ENCODE measurements at regions not wholly inside any gene's neighbourhood (a gene's known extent, or its start where the extent isn't known, plus 50 kb on each side); places are given as distances from the start of the nearest gene placed in this dataset.

DNA sequence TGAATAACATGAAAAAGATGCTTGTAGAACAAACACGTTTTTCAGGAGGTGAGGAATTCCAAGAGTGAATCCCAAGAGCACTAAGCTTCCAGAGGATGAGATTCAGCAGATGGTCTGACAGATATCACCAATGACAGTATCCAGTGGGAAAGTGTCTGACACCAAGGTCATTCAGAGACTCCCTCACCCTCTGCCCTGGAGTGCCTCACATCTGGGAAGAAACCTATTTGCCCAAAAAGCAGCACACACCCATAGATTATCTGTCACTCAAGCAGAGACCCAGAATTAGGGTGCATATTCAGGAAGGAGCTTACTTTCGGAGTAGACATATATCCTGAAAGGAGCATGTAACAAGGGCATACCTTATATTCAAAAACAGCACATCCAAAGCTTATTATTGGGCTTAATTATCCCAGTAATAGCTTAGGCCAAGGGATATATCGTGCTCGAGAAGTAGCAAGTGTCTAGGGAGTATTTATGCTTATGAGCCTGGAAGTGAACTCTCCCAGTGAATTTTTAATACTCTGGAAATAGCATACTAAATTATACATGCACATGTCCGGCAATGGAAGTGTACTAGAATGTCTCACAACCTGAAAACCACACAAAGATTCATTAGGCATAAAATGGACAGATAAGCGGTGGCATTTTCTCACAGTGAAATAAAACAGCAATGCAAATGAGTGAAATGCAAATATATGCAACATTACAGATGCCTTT is 998.1 kb upstream of the TMEM132C start:
- no peak for DNase-seq (ENCODE audit: low spot score)

DNA sequence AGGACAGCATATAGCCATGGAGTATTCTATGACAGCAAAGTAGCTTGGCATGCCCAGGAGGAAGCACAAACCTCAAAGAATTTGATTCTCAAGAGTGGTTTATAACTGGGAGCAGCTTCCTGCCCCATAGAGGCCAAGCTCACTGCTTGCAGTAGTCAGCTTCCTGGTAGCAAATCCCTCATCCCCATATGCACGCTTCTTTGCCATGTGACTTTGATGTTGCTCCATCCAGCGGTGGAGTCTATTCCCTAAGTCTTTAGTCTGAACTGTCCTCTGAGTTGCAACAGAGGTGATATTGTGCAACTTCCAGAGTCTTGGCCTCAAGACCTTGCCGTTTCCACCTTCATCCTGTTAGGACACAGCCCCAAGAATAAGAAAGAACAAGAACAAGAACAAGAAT is 996.8 kb upstream of the TMEM132C start:
- no peak for DNase-seq (ENCODE audit: low spot score)

DNA sequence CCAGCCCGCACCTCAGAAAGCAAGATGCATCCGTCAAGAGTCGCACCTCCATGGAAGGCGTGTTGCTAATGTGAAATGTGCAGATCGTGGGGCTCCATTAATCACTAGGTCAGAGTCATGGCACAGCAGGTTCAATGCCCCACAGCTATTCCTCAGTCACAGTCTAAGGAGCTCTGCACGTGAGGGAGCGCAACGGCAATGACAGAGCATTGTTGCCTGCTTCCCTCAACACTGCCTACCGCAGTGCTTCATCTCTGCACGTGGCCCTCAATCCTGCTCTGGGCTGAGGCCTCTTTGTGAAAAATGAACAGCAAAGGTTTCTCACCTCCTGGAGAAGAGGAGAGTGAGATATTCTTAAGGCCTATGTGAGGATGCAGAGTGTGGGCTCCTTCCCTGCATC is 995.2 kb upstream of the TMEM132C start:
- no peak for DNase-seq (ENCODE audit: low spot score)

DNA sequence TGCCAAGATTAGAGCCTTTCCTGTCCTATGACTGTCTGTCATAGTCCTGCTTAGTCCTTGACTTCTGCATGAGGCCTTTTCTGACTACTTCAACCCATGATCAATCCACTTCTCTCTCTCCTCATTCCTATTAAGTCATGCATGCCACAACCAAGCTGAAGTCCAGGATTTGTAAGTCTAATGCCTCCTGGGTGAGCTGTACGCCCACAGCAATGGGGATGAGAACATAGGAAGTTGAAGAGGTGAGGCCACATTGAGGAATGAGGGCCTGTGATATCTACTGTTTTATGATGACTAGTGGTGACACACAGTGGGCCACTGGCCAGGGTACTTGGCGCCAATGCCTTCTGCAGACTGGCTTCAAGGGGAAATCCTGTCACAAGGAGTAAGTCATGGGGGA is 994.1 kb upstream of the TMEM132C start:
- DNase-seq (ENCODE audit: low spot score) = peak; percentile 24

DNA sequence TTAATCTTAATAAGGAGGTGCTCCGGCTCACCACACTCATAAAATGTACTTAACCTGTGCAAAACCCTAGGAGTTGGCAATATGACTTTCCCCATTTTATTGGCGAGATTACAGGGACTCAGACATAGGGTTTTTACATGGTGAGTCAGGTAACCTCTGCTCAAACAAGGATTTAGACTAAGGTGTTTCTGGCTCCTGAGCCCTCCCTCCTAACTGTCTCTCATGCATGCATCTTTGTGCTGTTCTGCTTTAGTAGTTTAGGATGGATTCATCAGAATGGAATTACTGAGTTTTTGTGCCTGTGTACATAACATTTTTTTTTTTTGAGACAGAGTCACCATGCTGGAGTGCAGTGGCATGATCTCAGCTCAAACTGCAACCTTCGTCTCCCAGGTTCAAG is 993.3 kb upstream of the TMEM132C start:
- no peak for DNase-seq (ENCODE audit: low spot score)

DNA sequence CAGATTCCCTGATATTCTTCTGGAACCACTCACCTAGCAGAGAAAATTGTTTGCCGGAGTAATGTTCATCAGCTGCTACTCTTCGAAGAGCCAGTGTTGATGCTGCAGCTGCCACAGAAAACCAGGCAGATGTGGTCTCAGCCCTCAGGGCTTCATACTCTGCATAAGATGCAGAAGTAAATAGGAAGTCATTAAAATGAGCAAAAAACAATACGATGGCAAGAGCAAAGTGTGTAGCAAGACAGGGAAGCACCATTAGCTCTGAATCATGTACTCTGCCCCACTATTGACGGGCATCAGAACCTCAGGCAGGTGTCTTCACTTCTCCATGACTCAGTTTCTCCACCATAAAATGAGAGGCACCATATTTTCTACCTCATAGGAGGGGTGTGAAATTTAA is 991.6 kb upstream of the TMEM132C start:
- DNase-seq (ENCODE audit: low spot score) = no peak

DNA sequence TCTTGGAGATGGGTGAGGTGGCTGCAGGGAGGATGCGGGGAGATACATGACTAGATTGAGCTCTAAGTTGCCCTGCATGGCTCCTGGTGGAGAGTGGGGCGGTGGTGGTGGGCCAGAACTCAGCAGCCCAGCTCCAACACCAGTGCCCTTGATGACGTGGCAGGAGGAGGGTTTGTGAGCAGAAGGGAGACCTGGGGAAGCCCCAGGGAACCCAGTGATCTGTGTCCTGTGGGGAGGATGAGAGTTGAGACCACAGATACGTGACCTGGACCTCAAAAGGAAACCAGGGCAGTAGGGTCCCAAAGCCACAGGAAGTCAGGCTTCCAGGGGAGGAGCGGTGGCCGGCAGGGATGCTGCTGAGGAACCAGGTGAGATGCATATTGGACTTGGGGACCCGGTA is 989.1 kb upstream of the TMEM132C start:
- DNase-seq (ENCODE audit: low spot score) = no peak

DNA sequence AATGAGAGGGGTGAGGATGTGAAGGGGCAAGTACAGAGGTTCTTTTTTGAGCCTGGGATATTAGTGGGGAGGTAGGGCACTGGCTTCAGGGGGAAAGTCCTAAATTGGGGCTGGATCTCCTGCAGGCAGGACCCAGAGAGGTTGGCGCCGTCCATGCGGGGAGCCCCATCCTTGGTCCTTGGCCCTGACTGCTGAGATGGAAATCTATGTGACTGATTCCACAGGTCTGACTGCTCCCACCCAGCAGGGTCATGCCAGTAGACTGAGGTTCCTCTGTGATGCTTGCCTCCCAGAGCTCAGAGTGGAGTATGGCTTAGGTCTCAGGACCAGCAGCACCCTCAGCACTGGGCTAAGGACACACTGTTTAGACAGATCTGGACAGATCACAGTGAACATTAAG is 988.6 kb upstream of the TMEM132C start:
- no peak for DNase-seq (ENCODE audit: low spot score)

DNA sequence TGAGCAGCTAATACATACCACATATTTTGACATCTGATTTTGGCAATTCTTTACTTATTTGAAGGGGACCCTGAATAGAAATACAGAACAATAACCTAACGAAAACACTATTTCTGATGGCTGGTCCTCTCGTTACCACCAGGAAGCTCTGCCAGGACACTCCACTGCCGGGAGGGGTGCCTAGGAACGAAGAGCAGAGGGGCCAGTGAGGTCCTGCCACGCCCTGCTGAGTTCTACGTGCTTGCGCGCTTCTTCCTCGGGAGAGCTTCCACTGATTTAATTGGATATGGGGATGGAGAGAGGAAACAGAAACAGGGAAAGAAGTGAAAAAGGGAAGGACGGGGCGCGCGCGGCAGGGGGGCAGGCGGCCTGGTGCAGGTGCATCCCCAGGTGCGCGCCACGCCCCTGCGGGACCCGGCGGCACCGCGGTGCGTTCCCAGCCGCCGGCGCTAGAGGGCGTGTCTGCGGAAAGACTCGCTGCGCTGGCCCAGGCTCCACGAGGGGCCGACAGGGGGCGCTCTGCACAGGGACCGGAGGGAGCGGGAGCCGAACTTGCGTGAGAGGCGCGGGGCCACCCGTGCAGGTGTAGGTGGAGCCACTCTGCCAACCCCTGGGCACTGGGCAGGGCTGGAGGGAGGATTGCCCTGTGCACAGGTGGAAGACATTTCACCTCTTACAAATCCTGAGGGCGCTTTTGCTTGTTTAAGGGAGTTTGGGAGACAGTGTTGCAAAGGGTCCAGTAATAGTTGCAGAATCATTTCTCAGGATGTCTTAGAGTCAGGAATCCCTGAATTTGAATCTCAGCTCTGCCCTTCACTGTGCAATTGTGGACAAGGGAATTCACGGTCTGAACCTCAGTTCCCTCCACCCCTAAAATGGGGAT is 986.3 kb upstream of the TMEM132C start:
- DNase-seq (ENCODE audit: low spot score) = no peak

DNA sequence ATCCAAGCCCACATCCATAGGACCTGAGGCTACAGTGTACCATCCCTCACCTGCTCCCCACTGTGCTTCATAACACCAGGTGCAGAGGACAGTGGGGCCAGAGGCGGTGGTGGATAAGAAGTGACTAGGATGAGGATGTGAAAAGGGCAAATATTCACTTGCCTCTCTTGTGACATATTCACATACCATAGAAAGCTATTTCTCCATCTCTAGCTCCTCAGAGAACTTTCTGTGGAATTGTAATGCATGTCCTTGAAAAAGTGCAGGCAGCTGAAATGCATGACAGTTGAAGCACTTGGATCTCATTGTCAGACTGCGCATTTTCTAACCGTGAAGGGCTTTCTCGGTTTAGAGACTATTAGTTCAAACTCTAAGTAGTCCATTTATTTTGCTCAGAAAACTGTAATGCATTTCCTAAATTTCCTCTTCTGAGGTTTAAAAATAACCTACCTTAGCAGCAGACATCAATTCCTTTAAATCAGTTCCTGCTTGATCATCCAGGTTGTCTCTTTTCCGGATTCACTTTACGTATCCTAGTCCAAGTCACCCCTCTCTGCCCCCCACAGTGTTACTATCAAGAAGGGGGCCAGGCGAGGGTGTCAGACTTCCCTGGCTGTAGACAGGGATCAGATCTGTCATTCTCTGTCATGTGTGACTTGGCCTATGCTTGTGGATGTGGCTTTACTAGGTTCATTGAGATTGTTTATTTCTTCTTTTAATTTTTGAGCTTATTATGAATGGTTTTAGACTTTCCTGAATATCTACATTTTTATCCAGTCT is 984.0 kb upstream of the TMEM132C start:
- no peak for DNase-seq (ENCODE audit: low spot score)

DNA sequence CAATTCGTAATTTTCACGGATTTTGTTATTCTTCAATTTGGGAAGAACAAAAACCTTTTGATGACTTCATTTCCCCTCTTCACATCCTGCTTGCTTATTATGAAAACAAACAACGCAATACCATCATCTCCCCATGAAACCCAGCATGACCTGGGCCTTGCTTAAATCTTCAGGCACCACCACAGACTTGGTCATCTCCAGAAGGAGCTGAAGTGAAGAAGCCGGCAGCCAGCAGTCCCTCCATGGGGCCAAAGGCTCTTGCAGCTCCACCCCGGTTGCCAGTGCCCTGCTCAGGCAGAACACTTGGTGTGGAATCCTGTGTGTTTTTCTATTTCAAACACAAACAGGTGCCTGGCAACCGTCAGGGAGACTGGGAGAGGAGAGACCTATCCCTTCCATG is 982.9 kb upstream of the TMEM132C start:
- DNase-seq (ENCODE audit: low spot score) = no peak

DNA sequence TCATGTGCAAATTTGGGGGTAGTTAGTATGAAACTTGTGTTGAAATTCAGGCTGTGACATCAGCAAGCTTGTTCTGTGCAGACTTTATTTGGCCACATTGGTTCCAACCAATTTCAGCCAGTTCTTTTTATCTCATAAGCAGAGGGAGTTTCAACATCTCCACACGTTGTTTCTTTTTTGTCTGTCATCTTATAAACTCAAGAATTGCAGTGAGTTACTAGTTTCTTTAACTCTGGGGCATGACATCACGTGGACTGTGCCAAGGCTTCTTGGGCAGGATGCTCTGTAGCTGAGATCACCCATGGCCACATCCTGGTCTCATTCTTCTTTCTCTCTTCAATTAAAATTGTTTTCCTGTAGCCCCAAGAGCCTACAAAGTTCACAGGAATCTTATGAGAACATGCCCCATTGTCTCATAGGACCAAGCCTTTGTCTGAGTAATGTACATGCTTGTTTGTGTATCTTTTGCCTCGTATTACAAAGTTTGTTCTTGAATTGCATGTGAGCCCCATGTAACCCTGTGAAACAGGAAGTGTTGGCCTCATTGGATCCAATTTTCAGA is 982.0 kb upstream of the TMEM132C start:
- peak; percentile 23 for DNase-seq (ENCODE audit: low spot score)

DNA sequence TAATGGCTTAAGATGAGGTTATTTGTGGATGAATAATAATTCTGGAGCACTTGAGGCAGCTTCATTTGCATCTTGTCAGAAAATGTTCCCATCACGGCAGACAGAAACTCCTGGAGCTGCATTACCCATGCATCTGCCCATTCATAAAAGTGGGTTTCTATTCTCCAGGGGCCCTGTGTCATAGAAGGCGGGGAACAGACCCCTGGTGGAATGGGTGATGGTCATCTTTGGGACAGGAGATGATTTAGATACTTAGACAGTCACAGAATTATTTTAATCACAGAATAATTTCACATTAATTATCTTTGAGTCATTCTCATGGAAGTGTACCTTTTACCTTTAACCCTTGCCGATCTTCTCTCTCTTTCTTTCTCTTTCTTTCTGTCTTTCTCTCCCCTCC is 980.7 kb upstream of the TMEM132C start:
- no peak for DNase-seq (ENCODE audit: low spot score)

DNA sequence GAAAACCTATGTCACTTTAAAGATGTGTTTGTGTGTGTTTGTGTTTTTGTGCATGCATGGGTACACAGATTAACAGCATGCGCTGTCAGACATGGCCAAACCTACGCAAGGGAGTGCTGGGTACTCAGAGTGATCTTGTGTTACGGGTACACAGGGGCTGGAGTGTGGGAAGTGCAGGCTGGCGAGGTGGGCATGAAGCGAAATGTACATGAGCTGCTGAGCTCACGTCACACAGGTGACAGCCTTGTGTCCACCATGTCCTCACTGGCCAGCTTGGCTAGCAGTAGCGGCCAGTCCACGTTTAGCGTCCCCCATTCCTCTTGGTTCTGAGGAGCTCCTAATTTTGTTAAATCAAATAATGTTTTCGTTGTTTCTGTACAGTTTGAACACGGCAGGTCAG is 979.7 kb upstream of the TMEM132C start:
- DNase-seq (ENCODE audit: low spot score) = no peak

DNA sequence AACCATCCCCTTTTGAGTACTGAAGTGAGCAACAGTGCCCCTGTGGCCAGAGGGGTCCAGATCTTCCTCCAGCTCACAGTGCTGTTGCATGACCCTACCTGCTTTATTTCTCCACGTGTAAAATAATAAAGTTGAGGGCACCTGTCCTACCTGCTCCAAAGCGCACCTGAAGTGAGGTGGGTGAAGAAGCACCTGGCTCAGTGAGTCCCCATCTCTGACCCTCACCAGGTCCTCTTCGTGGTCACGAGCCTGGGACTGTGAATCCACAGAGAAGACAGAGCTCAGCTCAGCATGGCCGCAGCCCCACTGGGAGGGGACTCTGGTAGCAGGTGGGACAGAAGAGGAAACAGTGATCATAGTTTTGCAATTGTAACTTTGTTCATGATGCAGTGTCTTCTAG is 976.7 kb upstream of the TMEM132C start:
- no peak for DNase-seq (ENCODE audit: low spot score)

DNA sequence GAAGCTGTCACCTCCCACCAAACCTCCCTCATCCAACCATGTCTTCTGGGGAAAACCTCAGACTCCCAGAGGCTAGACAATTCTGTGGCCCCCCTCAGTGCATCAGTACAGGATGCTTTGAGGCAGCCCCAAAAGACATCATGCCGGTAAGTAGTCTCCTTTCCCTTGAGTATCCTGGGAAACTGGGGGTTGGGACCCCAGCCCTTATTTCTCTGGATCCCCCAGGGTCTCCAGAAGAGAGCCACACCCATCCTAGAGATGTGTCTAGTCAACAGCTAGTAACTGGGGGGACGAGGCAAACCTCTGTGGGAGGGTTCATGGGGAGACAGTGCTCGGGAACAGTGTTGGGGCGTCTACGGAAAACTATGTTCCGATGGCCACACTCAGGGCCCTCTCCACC is 974.2 kb upstream of the TMEM132C start:
- no peak for DNase-seq (ENCODE audit: low spot score)

DNA sequence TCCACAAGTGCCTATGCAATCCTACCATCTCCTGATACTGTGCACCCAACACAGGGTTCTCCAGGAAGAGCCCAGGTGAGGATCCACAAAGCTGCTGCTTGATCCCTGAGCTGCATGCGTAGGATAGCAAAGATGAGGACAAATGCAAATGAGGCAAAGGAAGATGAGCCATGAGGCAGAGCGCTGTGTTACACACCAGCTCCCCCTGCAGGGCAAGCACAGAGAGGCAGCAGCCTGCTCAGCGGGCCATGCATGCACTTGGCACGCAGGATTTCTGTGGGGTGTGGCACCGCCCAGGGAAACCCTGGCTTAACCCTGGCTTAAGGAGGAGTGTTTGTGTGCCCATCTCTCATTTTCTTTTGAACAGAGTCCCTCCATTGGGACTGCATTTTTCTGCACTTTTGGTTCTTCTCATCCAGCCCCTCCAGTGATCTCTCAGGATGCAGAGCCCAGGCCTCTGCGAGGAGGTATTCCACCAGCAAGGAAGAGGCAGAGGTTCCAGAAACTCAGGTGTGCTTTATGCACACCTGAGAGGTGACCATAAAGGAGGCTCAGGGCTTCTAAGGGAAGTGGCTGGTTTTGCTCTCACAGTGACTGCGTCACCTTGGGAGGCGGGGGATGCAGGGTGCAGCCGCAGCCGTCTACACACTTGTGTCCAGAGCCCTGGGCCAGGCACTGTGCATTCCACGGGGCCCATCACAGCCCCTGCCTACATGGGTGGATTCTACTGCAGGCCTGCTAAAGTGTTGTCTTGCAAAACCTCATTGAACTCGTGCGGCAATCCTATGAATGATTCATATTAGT is 973.3 kb upstream of the TMEM132C start:
- DNase-seq (ENCODE audit: low spot score) = peak; percentile 37

DNA sequence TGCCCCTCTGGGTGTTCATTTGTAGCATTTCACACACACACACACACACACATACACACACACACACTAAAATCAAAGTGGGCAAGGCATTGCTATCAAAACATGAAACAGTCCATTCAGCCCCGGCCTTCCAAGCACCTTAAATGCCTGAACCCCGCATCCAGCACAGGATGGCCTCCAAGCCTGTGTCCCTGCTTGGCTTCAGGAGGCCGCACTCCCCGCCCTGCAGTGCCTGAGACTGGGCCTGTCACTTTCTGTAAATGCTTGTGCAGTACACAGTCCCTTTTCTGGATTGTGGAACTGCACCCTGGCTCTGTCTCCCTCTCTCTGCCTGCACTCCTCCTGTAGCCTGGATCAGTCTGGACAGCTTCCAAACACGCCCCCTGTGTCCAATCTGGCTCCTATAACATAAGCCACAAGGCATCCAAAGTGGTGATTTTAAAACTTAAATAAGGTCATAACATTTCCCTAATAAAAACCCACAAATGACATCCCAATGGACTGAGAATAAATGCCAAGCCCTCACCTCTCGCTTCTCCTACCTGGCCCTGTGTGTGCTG is 972.2 kb upstream of the TMEM132C start:
- DNase-seq (ENCODE audit: low spot score) = no peak

DNA sequence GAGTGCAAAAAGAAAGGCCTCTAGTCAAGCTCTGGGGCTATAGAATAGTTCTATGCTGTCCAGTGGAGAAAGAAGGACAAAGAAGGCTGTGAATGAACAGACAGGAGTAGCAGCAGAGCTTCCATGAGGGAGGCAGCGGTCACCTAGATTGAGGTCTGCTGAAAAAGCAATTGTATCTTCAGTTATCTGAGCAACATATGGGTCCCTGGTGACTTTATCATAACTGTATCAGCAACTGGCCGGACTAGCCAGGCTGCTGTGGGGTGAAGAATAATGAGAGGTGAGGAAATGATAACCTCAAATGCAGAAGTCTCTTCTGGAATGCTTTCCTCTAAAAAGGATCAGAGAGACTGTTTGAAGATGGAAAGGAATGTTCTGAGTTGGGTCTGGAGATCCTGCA is 971.3 kb upstream of the TMEM132C start:
- DNase-seq (ENCODE audit: low spot score) = no peak

DNA sequence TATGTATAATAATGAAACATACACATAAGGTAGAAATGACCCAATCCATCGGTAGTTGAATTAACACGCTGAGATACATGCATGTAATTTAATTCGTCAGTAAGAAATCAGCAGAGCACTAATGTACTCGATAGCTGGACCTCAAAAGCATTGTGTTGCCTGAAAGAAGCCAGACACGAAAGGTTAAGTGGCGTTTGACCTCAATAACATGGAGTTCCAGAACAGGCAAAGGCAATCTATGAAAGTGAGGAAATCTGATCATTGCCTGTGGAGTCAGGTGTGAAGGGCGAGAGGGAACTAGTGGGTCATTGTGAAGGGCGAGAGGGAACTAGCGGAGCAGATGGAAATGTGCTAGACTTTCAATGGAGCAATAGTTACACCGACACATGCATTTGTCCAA is 970.4 kb upstream of the TMEM132C start:
- no peak for DNase-seq (ENCODE audit: low spot score)

DNA sequence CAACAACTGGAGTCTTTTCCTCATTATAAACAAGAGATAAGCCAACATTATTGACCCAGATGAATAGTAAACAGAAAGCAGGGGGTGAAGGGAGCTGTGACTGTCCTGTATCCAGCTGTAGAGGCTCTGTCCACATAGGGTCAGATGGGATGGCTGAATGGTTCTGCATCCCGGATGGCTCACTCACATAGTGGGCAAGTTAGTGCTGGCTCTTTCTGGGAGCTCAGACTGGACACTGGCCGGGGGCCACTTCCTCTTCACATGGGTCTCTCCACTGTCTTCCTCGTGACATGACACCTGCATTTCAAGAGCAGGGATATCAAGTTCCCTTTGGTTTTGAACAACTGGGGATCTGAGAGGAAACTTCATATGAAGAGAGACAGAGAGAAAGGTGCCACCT is 969.6 kb upstream of the TMEM132C start:
- DNase-seq (ENCODE audit: low spot score) = no peak
